Superior temporal gyrus (tissue), 1 donor: ENCODE measurements at regions not wholly inside any gene's neighbourhood (a gene's known extent, or its start where the extent isn't known, plus 50 kb on each side); places are given as distances from the start of the nearest gene placed in this dataset.

Experiments used
- DNase-seq: peaks from one replicate; pipeline ENCODE4 v3.0.0-alpha.2; 2016; ENCODE audit errors: extremely low spot score

DNA sequence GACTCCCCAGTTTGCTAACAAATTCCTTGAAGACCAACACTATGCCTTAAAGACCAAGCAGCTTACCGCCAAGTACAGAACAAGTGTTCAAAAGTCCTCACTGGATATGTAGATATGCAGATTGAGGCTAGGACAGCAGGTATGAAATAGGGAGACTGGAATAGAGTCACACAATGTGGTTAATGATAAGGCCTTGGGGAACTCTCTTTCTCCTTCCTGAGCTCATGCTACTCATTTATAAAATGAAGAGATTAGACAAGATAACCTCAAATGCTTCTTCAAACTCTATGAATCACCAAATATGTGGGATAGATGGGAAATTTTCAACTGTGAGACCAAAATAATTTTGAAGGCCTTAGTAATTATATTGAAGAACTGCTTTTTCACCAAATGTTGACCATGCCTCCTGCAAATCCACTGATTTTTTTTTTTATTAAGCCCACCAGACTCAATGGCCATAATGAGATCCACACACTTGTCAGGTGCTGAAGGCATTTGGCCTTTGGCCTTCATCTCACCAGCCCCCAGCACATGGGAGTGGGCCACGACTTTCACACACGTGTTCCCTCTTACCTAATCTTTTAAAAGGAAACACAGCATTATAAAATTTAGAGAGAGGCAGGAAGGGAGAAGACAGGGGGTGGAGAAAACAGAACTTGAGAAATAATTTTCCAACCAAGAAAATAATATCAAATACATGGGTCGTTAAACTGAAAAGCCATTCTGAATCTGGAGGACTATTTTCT, 181.5 kb downstream of the EN1 start:
- DNase-seq, result no peak

DNA sequence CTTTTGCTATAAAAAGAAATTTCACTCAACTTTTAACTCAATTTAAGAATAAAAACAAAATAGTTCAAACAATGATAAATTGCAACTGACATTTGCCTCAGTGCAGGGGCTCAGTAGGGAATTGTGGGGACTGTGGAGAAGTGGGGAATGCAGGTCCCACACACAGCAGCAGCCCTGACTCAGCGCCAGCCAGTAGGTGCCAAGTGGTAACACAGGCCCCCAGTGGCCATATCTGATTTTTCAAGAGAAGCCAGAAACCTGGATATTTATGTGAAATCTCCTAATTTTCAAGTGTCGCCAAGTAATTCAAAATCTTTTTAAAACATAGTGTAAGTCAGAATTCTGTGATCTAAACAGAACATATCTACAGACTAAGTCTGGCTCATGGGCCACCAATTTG, 186.3 kb downstream of the EN1 start:
- DNase-seq, result no peak

DNA sequence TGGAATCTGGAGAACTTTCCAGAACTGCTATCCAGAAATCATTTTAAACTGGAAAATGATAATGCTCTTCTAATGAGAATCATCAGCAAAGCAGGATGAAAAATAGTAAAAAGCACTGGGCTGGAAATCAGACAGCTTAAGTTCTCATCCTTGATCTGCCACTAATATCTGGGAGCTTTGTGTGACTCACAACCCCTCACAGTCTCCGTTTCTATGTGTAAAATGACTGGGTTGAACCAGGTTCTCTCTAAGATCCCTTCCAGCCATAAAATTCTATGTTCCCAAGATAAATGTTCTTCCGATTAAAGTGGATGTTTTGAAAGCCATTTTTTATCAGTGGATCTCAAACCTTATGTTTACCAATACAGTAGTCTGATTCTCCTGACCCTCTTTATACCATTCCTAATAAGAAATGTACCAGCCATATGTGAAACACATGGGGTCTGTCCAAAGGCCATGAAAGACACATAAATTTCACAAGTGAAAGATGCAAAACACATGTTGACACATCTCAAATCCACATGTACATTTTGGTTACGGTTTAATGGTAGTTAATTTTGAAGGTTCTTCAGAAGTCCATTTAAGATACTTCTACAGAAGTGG, 188.8 kb downstream of the EN1 start:
- no peak for DNase-seq

DNA sequence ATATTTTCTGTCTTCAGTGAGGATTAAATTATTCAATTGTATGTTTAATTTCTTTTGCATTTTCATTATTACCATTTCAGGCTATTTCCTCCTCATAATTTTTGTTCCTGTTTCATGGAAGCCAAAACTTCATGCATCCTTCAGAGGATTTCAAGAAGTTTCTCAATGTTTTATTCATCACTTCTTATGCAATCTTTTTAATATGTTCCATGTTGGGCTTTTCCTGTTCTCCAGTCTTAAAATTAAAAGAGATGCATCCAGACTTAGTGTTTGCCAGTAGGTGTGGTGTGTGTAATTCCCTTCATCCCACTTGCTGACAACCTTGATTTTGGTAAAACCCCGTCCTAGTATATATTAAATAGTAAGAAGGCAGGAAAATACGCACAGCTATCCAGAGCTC, 190.0 kb downstream of the EN1 start:
- no peak for DNase-seq

DNA sequence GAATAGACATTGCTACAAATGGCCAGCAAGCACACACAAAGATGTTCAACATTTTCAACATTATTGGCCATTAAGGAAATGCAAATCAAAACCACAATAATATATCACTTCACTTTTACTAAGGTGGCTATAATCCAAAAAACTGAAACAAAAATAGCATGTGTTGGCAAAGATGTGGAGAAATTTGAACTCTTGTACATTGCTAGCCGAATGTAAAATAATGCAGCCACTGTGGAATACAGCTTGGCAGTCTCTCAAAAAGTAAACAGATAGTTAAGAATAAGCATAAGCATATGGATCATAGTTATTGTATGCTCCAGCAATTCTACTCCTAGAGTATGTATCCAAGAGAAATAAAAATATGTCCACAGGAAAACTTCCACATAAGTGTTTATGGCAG, 192.5 kb downstream of the EN1 start:
- no peak for DNase-seq

DNA sequence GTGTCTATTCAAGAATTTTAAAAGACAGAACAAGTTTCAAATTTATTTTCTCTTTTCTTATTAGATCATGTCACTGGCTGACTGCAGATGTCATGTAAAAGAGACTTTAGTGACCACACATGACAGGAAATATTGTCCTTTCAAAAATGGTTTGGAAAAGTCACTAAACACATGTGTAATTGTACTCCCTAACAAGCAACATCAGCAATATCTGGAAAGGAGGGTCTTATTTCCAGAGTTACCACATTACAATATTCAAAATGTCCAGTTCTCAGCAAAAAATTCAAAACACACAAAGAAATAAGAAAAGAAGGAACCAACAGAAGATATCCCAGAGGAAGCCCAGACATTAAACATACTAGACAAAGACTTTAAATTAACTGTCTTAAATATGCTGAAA, 197.1 kb downstream of the EN1 start:
- DNase-seq, result no peak

DNA sequence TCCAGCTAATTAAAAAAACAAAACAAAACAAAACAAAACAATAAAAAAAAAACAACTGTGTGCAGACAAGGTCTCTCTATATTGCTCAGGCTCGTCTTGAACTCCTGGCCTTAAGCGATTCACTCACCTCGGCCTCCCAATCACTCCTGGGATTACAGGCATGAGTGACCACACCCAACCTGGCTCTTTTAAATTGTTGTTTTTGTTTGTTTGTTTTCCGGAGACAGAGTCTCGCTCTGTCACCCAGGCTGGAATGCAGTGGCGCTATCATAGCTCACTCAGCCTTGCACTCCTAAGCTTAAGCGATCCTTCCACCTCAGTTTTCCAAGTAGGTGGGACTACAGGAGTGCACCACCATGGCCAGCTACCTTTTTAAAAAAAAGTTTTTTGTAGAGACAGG, 201.6 kb downstream of the EN1 start:
- DNase-seq, result no peak

DNA sequence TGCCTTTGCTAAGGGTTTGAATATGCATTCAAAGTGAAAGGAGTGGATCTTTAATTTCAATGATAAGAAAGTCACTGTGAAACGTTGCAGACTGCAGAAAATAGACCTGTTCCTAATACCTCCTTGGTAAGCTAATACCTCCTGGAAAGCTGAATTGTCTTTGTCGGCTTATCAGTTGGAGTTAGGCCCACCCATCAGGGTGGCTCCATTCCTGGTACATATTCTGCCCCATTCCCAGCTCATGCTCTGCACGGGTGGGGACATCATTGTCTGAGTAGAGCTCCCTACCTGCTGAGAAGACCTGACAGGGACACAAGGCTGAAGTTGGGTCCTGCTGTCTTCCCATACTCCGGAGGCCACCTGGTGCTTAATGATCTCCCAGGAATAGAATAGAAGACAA, 203.3 kb downstream of the EN1 start:
- DNase-seq, result no peak

DNA sequence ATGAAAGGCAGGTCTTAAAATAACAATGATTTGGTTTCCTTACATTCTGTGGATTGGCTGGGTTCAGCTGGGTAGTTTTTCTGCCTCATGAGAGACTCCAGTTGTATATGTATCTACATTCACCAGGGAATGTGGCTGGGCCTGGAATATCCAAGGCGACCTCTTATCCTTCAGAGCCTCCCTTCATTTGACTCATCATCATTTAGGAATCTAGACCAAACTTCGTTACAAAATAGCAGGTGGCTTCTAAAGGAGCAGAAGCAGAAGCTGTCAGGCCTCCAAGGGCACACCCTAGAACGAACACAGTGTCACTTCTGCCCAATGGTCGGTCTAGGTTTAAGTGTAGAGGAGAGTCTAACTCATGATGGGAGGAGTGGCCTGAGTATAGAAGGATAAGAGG, 204.2 kb downstream of the EN1 start:
- DNase-seq, result no peak

DNA sequence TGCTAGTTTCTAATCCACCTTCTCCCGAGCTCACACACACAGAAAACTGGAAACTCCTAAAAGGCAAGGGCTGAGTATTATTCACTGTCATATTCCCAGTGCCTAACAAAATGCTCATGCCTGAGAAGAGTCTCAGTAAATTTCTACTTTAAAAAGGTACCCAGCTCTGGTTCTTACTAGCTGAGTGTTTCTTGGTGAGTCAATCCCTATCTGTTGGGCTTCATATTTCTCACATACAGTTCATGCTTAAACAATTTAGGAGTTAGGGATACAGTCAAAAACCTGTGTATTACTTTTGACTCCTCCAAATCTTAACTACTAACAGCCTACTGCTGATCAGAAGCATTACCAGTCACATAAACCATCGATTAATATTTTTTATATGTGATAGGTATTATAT, 204.9 kb downstream of the EN1 start:
- DNase-seq, result no peak

DNA sequence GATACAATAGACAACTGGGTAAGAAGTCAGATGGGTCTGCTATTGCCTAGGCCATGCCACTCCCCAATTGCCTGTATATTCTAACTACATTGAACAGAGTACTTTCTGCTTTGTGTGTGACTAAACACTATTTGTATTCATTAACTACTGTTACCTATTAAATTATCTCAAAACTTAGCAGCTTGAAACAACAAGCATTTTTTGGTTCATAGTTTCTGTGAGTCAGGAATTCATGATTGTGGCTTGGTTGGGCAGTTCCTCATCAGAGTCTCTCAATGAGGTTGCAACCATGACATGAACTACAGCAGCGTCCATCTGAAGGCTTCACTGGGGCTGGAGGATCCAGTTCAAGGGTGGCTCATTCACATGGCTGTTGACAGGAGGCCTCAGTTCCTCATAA, 205.7 kb downstream of the EN1 start:
- DNase-seq, result no peak

DNA sequence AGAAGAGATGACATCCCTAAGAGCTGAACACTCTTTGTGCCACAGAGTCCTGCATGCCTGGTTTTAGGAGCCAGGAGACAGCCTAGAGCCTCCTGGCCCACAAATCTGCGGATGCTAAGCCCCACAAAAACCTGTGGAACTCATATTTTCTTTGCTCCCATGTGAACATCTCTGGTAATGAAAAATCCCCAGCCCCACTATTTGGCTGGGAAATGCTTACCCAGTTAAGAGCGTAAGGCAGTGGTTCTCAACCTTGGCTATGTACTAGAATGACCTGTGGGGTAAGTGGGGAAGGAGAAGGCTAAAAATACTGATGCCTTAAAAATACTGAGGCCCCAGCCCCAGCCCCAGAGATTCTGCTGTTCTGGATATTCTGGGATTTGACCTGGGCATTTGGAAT, 208.1 kb downstream of the EN1 start:
- no peak for DNase-seq

DNA sequence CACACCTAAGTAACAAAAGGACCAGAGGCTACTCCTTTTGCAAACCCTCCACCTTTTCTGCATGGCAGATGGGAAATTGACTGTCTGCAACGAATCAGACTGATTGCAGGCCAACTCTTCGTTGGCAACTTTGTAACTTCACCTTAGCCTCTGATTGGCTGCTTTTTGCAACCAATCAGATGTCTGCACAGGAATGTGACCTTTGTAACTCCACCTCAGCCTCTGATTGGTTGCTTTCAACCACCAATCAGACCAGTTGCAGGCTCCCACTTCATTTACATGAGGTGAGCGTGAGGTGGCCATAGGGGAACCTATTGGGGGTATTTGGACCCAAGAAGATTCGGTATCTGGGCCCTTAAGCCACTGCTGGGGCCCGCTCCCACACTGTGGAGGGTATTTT, 209.0 kb downstream of the EN1 start:
- DNase-seq, result no peak

DNA sequence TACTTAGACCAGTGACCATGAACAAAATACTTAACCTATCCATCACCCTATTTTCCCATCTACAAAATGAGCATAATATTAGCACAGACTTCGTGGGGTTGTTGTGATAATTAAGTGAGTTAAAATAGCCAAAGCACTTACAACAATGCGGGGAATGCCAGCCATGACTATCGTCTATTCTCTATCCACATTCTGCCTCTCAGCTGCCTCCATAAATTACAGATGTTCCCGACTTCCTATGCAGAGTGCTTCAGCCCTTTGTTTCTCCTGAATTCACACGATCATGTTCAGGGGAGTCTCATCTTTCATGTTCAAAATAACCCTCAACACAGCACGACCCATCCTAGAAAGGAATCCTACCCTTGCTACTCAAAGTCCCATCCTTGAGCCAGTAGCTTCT, 211.6 kb downstream of the EN1 start:
- DNase-seq, result no peak

DNA sequence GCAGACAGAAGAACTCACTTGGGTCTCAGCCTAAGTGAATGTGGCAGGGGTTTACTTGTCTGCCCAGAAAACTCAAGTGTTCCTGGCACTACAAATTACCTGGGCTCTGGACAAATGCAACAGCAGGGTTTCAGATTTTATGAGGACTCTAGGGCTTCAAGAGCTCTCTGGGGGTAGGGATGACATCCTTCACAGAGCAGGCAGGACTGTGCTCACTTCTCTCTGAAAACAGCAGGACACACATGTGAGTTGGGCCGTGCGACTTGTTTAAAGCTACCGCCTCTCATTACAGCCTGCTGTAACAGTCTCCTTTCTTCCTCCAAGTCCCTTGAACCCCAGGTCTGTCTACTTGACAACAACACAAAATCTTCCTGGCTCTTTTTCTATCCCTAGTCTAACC, 212.6 kb downstream of the EN1 start:
- no peak for DNase-seq

DNA sequence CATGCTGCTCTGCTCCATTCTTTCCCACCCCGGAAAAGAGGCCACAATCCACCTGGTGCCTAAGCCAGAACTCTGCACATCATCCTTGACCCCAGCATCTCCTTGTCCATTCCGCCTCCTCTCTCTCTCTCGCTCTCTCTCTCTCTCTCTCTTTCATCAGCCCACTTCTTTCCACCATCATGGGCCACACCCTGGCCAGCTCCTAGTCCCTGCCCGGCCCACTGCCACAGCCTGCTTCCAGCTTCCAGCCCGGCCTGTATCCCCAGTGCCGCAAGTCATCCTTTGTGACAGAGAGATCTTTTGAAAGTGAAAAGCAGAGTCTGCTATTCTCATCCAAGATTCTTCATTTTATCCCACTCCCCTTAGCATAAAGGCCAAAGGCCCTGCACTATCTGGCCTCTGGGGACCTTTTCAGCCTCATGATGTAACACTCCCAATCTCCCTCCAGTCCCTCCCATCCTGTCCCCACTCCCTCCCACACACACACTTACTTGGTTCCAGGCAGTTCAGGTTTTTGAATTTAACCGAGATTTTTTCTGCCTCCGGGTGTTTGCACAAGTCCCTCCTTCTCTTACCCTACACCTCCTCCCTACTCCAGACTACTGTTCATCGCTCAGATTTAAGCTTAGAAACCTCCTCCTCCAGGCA, 214.0 kb downstream of the EN1 start:
- DNase-seq, result no peak

DNA sequence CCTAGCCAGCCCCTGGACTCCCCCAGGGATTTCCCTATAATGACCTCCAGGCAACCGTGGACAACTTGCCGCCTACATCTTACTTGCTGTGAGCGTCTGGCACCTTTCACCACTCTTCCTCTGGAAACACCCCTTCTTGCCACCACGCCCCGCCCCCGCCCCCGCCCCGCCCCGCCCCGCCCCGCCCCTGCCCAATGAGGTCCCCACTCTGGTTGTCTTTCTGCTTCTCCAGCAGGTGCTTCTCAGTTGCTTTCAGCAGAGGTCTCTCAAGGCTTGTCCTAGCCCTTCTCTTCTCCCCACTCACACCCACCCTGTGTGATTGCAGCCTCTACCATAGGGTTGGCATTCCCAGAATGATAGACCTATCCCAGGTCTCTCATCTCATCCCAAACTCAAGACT, 214.5 kb downstream of the EN1 start:
- DNase-seq, result no peak

DNA sequence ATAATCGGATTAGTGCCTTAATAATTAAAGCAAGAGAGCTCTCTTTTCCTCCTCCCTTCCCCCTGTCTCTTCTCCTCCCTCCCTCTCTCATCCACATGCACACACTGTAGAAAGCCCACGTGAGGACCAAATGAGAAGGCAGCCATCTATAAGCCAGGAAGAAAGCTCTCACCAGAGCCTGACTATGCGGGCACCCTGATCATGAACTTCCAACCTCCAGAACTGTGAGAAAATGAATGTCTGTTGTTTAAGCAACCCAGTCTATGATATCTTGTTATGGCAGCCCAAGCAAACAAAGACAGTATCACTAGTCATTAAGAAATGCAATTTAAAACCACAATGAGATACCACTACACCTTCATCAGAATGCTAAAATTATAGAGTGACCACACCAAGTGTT, 220.3 kb downstream of the EN1 start:
- no peak for DNase-seq

DNA sequence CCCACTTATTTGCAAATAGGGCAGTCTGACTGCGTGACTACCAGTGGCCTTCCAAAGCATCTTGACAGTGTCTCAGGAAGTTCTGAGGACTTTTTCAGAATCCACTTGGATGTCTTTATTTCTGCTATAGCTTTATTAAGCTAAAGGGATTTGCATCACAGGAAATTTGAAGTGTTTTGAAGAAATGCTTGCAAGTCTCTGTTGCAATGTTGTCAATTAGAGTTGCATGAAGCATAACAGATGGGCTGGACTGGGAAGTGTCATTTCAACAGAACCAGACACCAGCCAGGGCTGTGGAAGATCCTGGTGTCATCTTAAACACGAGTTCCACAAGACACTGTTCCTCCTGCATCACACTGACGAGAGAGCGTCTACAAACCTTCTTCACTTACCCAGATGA, 224.5 kb downstream of the EN1 start:
- DNase-seq, result no peak

DNA sequence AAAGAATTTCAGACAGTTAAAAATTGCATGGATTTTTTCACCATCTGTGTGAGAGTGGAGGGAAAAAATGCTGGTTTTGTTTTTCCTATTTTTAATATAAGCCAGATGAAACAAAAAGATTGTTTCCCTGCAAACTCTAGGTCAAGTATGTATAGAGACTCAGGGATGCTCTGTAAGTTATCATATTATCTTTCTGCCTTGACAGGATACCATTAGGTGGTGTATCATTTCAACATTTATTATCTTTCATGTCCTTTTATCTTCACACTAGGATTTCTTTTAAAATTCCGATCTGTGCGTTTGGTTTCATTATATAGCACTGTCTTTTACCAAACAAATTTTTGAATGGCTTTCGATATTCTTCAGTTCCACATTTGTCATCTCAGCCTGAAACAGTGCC, 225.3 kb downstream of the EN1 start:
- DNase-seq, result no peak

DNA sequence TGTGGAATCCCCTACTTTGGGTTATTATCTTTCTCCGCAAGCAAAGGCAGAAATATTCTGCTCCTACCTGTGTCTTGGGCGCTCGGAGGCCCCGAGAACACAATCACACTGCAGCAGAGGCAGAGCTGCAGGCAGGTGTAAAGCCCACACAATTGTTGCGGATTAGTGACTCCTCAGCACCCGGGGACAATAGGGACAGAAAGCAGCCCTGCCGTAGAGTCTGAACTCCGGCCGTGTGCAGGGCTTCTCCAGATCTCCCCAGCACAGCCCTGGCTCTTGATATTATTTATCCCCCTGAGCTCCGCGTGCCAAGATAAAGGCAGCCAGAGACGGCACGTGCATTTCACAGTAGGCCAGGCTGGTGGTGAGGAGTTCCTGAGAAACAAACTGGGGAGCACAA, 229.2 kb downstream of the EN1 start:
- DNase-seq, result no peak

DNA sequence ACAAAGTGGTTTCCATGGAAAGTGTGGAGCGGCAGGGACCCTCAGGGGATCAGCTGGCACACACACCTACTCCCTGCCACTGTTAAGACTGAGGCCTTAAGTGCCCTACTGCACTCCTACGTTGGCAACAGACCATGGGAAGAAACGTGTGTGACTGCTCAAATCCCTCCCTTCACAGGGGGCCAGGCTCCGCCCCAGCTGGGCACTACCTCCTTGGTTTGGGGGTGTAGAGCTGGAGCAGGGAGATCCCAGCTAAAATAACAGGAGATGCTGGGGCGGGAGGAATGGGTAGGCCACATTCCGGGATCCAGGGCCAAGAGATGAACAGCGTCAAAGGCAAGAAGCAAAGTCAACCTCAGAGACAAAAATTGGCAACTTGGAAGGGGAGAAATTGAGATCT, 231.0 kb downstream of the EN1 start:
- DNase-seq, result no peak

DNA sequence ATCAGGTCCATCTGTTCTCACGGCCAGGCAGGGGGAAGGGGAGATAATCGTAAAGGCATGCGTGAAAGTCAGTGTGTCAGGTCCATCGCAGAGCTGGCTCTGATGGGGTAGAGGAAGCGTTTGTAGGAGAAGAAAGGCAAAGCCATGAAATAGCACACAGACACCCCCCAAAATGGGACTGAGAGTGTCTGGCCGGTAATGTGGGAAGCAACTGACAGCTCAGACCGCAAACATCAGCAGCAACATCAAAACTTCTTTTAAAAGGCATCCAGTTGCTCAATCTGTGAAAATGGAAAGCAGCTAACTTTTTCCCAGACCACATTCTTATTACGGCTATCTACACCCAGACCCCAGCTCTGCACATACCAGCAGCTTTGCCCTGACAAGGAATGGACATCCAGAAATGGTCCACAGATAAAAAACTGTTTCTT, 232.6 kb downstream of the EN1 start:
- DNase-seq, result no peak

DNA sequence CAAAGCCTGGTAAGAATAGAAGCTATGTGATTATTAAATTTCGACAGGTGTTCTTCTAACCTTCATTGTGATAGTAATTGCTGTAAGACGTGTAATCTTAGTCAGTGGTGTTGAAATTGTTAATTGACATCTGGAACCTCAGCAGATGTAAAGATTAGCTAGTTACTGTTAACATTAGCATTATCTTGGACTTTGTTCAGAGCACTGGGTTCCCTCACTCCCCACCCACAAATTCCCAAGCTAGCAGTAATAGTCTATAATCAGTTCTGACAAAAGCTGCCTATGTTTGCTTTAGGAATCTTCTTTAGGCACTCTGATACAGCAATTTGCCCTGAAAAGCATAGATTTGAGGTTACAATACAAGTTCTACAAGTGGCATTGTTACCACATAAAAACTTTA, 233.7 kb downstream of the EN1 start:
- no peak for DNase-seq
